Activated CD4-positive, alpha-beta T cell treated with anti-CD3 and anti-CD28 coated beads for 48 hours (primary cell): ENCODE measurements at regions not wholly inside any gene's neighbourhood (a gene's known extent, or its start where the extent isn't known, plus 50 kb on each side); places are given as distances from the start of the nearest gene placed in this dataset.
"Not testable (repeated sequence)": the region's sequence is repeated elsewhere in the genome, so short reads cannot be mapped to it uniquely, and the experiment has no call there.

ENCODE experiments used
- DNase-seq: peaks from one replicate; pipeline ENCODE4 v3.0.0-alpha.2; 2020

GRCh38 chr2:94576486-94576885 is 294.7 kb upstream of the TEKT4 start:
- not testable (repeated sequence) for DNase-seq

DNA sequence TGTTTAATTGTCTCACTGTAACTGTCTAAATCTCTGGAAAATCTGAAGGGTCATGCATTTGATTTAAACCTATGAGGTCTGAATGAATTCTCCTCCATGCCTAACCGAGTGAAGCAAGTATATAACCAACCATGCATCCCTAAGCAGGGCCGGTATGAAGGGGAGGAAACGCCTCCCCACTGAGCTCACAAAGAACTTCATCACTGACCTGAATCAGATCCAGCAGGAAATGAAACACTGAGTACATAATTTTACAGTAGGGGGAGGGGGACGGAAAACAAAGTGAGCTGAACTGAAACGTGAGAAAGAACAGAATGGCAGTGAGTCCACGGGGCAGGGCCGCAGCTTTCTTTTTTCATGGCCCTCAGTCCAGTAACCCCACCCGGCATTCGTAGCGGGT is 294.1 kb upstream of the TEKT4 start:
- DNase-seq = not testable (repeated sequence)

DNA sequence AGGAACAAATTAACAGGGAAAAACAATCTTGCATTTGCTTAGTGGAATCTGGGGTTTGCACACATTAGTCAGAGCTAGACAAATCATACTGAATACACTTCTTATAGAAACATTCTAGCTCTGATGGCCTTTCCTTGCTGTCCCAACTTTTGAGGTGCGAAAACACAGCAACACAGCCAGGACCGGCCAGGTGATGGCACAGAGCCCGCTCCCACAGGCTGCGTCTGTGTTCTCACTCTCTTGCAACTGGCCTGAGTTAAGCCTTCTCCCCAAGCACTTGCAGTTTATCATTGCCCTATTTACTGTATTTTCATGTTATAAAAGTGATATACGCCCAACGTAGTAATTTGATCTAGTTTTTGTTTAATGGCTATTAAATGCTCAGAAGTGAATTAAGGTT is 292.0 kb upstream of the TEKT4 start:
- not testable (repeated sequence) for DNase-seq

- not testable (repeated sequence) for DNase-seq
These were observed 288.0 kb upstream of the TEKT4 start for GRCh38 chr2:94583081-94583723.

DNA sequence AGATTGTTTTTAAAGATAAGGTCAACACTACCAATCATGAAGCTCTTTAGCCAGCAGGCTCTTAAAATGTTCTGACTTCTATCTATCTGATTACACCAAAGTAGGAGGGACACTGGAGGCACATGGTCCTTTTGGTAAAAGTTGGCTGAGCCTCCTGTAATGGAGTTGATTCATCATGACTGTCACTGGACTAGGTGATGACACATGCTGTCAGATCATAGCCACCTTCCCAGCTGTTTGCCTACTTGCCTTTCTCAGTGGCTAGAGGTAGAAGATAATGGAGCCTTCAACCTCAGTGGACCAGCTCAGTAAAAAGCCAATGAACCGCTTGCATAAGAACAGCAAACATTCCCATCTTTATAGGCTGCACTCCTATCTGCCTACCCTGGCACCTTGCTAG is 286.7 kb upstream of the TEKT4 start:
- DNase-seq = not testable (repeated sequence)

GRCh38 chr2:94586032-94586982 is 284.9 kb upstream of the TEKT4 start:
- peak; percentile 36 for DNase-seq

GRCh38 chr2:94587042-94587441 is 284.2 kb upstream of the TEKT4 start:
- DNase-seq = not testable (repeated sequence)

- not testable (repeated sequence) for DNase-seq
These were observed 277.0 kb upstream of the TEKT4 start for GRCh38 chr2:94594019-94594836.

DNA sequence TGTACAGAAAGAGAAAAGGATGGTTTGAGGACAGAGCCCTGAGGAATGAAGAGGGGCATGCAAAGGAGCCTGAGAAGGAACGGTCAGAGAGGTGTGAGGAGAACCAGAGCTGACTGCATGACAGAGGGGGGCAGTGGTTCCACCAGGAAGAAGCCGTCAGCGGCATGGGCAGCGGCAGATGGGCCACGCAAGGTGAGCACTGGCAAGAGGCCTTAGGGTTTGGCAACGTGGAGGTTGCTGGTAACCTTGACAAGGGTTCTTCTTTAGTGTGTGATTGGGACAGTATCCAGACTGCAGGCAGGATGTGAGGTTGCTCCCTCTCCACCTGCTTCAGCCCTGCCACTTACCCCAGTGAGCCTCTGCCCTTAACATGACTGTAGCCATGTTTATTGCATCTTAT is 275.3 kb upstream of the TEKT4 start:
- not testable (repeated sequence) for DNase-seq

DNA sequence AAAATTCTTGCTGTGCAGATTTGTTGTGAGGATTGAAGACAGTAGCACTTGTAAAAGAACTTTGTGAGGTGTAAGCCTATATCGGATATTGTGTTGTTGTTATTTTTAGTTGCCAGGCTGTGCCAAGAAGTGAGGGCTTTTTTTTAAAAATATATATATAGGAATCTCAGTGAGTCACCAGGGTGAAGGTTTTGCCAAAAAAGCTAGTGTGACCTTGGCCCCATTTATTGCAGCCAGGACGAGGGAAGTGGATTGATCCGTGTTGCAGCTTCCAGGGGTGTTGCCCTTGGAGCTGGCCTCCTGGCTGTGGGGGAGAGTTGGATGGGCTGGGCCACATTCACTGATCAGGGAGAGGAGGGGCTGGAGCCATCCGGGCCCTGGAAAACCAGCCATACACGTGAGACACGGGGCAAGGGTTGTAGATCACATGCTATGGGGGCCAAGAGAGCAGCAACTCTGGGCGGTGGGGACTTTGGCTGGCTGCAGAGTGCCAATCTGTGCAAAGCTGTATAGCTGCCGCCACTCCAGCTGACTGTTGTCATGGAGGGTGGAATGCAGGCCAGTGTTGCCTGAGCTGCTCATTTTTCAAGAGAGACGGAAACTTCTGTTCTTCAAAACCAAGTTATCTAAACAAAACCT is 273.0 kb upstream of the TEKT4 start:
- DNase-seq = not testable (repeated sequence)

GRCh38 chr2:94600929-94601328 is 270.3 kb upstream of the TEKT4 start:
- not testable (repeated sequence) for DNase-seq

DNA sequence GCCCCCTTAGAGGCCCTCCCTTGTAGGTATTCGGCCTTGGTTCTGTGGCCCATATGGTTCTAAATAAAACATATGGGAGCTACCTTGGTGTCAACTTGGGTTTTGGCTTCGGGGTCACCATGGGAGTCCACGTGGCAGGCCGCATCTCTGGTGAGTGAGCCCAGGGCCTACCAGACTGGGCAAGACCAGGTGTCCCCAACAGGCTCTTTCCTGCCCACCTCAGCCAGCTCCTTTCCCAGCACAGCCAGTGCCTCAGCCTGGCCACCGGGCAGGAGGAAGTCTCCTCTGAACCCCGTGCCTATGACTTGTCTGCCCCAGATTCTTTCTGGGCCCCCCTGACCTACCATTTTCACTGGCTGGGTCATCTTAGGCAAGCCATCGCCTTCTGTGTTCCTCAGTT is 268.8 kb upstream of the TEKT4 start:
- no peak for DNase-seq

- no peak for DNase-seq
These were observed 249.1 kb upstream of the TEKT4 start for GRCh38 chr2:94622113-94622618.

GRCh38 chr2:94628953-94629352 is 242.3 kb upstream of the TEKT4 start:
- DNase-seq = not testable (repeated sequence)

DNA sequence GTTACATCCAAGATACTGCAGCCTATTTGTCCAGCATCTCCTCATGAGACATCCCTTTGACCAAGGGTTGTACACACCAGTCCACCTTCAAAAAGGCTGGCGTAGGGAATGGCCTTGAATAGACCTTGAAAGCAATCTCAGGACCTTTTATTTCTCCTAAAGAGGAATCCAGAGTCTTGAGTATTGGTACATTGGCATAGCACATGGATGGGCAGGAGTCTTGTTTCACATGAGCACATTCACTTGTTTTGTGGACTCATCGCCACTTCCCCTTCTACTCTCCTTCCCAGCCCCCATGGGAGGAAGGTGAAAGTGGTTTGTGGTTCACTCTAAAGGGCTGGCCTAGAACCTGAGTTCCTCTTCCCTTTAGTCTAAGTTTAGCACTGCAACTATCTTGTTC is 229.8 kb upstream of the TEKT4 start:
- DNase-seq = not testable (repeated sequence)

GRCh38 chr2:94652131-94652530 is 219.1 kb upstream of the TEKT4 start:
- DNase-seq = not testable (repeated sequence)

DNA sequence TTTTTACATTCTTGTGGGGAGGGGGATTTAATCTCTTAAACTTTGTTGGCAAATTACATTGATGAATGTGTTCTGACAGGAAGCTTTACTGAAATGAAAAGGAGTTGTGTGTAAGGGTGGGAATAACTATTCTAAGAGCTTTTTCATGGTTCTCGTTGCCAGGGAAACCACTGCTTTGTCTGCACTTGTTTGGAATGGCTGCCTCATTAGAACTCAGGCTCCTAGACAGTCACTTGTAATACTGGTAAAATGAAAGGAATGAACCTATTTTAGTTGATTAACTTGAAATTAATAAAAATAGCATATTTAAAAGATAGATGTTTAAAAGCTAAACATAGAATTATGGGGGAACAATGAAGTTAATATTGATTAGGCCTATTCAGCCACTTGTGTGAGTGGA is 201.4 kb upstream of the TEKT4 start:
- not testable (repeated sequence) for DNase-seq

GRCh38 chr2:94694236-94694635 is 177.0 kb upstream of the TEKT4 start:
- not testable (repeated sequence) for DNase-seq

GRCh38 chr2:94708982-94709381 is 162.2 kb upstream of the TEKT4 start:
- not testable (repeated sequence) for DNase-seq

DNA sequence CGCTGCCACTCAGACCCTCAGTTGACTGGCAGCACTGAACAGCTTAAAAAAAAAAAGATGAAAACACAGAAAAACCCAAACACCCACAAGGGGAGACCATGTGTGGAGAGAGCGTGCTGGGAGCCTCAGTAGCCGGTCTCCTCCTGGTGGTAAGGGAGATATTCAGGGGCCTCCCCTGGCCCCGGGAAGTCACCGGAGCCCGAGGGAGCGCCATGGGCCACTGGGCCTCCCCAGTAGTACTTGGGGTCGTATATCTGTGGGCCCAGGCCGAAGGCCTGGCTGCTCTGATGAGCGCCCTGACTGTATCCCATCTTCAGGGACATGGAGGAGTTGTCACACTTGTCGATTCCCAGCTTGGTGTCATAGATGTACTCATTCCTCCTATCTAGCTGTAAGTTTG is 145.7 kb upstream of the TEKT4 start:
- no peak for DNase-seq

GRCh38 chr2:94735536-94735935 is 135.7 kb upstream of the TEKT4 start:
- DNase-seq = peak; percentile 4

- DNase-seq = not testable (repeated sequence)
These were observed 134.1 kb upstream of the TEKT4 start for GRCh38 chr2:94737145-94737544.
